GM19240 (cell line): ENCODE measurements at regions not wholly inside any gene's neighbourhood (a gene's known extent, or its start where the extent isn't known, plus 50 kb on each side); places are given as distances from the start of the nearest gene placed in this dataset.
"Not testable (repeated sequence)": the region's sequence is repeated elsewhere in the genome, so short reads cannot be mapped to it uniquely, and the experiment has no call there.

Experiments used
- DNase-seq: peaks from one replicate; pipeline ENCODE4 v3.0.0; 2011; ENCODE audit warnings: low spot score; ENCODE audit not compliant: insufficient read length

- DNase-seq: no peak
Observed at GRCh38 chr2:34738691-34739090, 1139.6 kb upstream of the FAM98A start.

- DNase-seq: no peak
Observed at GRCh38 chr2:34737146-34737545, 1138.0 kb upstream of the FAM98A start.

GRCh38 chr2:34736482-34736881 is 1137.4 kb upstream of the FAM98A start:
- no peak for DNase-seq

GRCh38 chr2:34734662-34735061 is 1135.6 kb upstream of the FAM98A start:
- DNase-seq: no peak

GRCh38 chr2:34734042-34734441 is 1134.9 kb upstream of the FAM98A start:
- DNase-seq: no peak

- no peak for DNase-seq
Observed at GRCh38 chr2:34731292-34731691, 1132.2 kb upstream of the FAM98A start.

GRCh38 chr2:34729845-34730244 is 1130.7 kb upstream of the FAM98A start:
- no peak for DNase-seq

- DNase-seq: no peak
Observed at GRCh38 chr2:34724107-34724506, 1125.0 kb upstream of the FAM98A start.

GRCh38 chr2:34723683-34724082 is 1124.6 kb upstream of the FAM98A start:
- DNase-seq: no peak

GRCh38 chr2:34719206-34719605 is 1120.1 kb upstream of the FAM98A start:
- DNase-seq: no peak

GRCh38 chr2:34705551-34706247 is 1106.6 kb upstream of the FAM98A start:
- DNase-seq: no peak

- DNase-seq: no peak
Observed at GRCh38 chr2:34703292-34703691, 1104.2 kb upstream of the FAM98A start.

- not testable (repeated sequence) for DNase-seq
Observed at GRCh38 chr2:34702391-34702790, 1103.3 kb upstream of the FAM98A start.

- not testable (repeated sequence) for DNase-seq
Observed at GRCh38 chr2:34677591-34677990, 1078.5 kb upstream of the FAM98A start.

- DNase-seq: not testable (repeated sequence)
Observed at GRCh38 chr2:34677119-34677531, 1078.0 kb upstream of the FAM98A start.

- no peak for DNase-seq
Observed at GRCh38 chr2:34670482-34670881, 1071.4 kb upstream of the FAM98A start.

GRCh38 chr2:34666821-34667220 is 1067.7 kb upstream of the FAM98A start:
- DNase-seq: no peak

- DNase-seq: no peak
Observed at GRCh38 chr2:34664266-34664665, 1065.2 kb upstream of the FAM98A start.

GRCh38 chr2:34663314-34663713 is 1064.2 kb upstream of the FAM98A start:
- DNase-seq: no peak

GRCh38 chr2:34660741-34661140 is 1061.6 kb upstream of the FAM98A start:
- DNase-seq: no peak

- no peak for DNase-seq
Observed at GRCh38 chr2:34656632-34657031, 1057.5 kb upstream of the FAM98A start.

- DNase-seq: no peak
Observed at GRCh38 chr2:34652636-34653035, 1053.5 kb upstream of the FAM98A start.

GRCh38 chr2:34646901-34647300 is 1047.8 kb upstream of the FAM98A start:
- no peak for DNase-seq

GRCh38 chr2:34632327-34632726 is 1033.2 kb upstream of the FAM98A start:
- DNase-seq: no peak
